AG04450 (cell line): ENCODE measurements at regions not wholly inside any gene's neighbourhood (a gene's known extent, or its start where the extent isn't known, plus 50 kb on each side); places are given as distances from the start of the nearest gene placed in this dataset.
A peak's percentile ranks its signal among the peaks of the same experiment; 100 is the strongest.

ENCODE experiments used
- CTCF ChIA-PET: fragments of 300-600, 350-600 bp; formaldehyde crosslinking; extraction: SDS; loops from one replicate; lab custom pipeline; 2022; ENCODE audit warnings: antibody characterized with exemption, inconsistent platforms; lab: Charles Lee
- POLR2A ChIA-PET: fragments of 350-600 bp; formaldehyde crosslinking; extraction: SDS; loops from one replicate; lab custom pipeline; 2021; ENCODE audit warnings: antibody characterized with exemption, inconsistent platforms; lab: Yijun Ruan, JAX
- DNase-seq: peaks from one replicate; pipeline ENCODE4 v3.0.0-alpha.2; 2011; ENCODE audit warnings: low read depth, low spot score
- H3K27ac ChIP-seq: one replicate; pipeline ENCODE4 v1.5.1; 2012; ENCODE audit warnings: low read depth, low read length, control low read depth
- H3K27me3 ChIP-seq: one replicate; pipeline ENCODE4 v1.6.0; 2012; ENCODE audit warnings: low read length; ENCODE audit not compliant: control insufficient read depth, insufficient read depth
- H3K4me3 ChIP-seq: 2 replicates; pipeline ENCODE4 v1.5.1; 2011; ENCODE audit warnings: mild to moderate bottlenecking, low read depth, low read length, control low read depth
- H3K9me3 ChIP-seq: 2 replicates; pipeline ENCODE4 v1.5.1; 2012; ENCODE audit warnings: low read length; ENCODE audit not compliant: control insufficient read depth, insufficient read depth
- TF ChIP-seq, protein P1 (sequence below): IDR thresholded peaks from 2 replicates; pipeline ENCODE4 v1.5.1; 2011; ENCODE audit warnings: low read depth, low read length, control low read depth, inconsistent platforms

- TF ChIP-seq, protein P1, sequence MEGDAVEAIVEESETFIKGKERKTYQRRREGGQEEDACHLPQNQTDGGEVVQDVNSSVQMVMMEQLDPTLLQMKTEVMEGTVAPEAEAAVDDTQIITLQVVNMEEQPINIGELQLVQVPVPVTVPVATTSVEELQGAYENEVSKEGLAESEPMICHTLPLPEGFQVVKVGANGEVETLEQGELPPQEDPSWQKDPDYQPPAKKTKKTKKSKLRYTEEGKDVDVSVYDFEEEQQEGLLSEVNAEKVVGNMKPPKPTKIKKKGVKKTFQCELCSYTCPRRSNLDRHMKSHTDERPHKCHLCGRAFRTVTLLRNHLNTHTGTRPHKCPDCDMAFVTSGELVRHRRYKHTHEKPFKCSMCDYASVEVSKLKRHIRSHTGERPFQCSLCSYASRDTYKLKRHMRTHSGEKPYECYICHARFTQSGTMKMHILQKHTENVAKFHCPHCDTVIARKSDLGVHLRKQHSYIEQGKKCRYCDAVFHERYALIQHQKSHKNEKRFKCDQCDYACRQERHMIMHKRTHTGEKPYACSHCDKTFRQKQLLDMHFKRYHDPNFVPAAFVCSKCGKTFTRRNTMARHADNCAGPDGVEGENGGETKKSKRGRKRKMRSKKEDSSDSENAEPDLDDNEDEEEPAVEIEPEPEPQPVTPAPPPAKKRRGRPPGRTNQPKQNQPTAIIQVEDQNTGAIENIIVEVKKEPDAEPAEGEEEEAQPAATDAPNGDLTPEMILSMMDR, result no peak
- H3K27ac ChIP-seq, result peak overlapping the region; percentile 87
- H3K27me3 ChIP-seq, result no peaks in the 10 kb centered on the region
- ChIA-PET POLR2A (interaction anchor here (0.6 to 1.2 kb wide), 4 partner anchors 10 to 569 kb away, joined by 3 to 8 read pairs (median 4); no protein-coding TSS in a partner anchor), CTCF (interaction anchor here (0.7 to 0.9 kb wide), 2 partner anchors 10 to 12 kb away, joined by 3 to 4 read pairs; no protein-coding TSS in a partner anchor)
- peak; percentile 74 for DNase-seq
- H3K4me3 ChIP-seq, result no peak overlapping the region
- peaks cover 2% of the 10 kb centered on the region; the same call in 1 of the 2 replicates for H3K9me3 ChIP-seq
These were observed 225.2 kb downstream of the GAS1 start for GRCh38 chr9:86721843-86722705.

- TF ChIP-seq, protein P1, result no peak
- DNase-seq, result no peak
- ChIA-PET POLR2A (interaction anchor here (0.6 to 1.2 kb wide), 3 partner anchors 10 to 569 kb away, joined by 3 to 8 read pairs (median 4); no protein-coding TSS in a partner anchor), CTCF (interaction anchor here (0.6 to 0.9 kb wide), 2 partner anchors 13 to 120 kb away, joined by 4 read pairs; no protein-coding TSS in a partner anchor)
- Histone ChIP-seq H3K27ac (peak overlapping the region; percentile 87), H3K27me3 (no peaks in the 10 kb centered on the region), H3K4me3 (no peak overlapping the region), H3K9me3 (no peaks in the 10 kb centered on the region)
These were observed 226.0 kb downstream of the GAS1 start for GRCh38 chr9:86721226-86721781.

GRCh38 chr9:86720639-86721225 lies 226.6 kb downstream of the GAS1 start:
- no peak overlapping the region for H3K4me3 ChIP-seq
- TF ChIP-seq, protein P1, result no peak
- H3K27me3 ChIP-seq, result no peaks in the 10 kb centered on the region
- no peaks in the 10 kb centered on the region for H3K9me3 ChIP-seq
- ChIA-PET CTCF (interaction anchor here (0.6 kb wide), 1 partner anchor 120 kb away, joined by 4 read pairs; no protein-coding TSS in a partner anchor), POLR2A (no interaction called here)
- DNase-seq, result no peak
- peak overlapping the region; percentile 87 for H3K27ac ChIP-seq

DNA sequence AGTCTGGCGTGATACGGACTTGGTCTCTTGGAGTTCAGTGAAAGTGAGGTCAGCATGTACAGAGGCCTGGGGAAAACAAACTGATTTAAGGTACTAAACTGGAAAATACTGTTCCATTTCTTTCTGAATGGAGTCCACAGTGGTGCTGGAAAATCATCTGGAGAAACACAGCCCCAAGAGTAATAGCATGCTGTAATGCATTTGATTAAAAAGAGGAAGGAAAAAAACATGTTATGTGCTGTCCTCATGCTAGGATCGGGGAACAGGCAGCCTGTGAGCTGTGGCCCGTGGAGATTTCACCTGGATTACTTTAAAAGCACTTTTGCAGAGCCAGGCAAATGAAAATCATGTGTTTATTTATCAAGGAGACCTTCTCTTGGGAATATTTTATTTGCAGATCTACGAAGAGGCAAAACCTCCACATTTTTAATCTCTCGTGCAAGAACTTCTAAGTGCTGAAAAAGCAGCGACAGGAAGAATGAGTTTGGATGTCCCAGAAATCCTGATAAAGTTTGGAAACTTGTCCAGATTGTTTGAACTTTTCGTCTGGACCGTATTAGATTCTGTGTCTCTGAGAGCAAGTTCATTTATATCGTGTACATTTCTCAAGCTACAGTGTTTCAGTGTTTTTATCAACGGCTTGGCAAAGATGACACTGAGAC lies 228.8 kb downstream of the GAS1 start:
- H3K9me3 ChIP-seq, result no peaks in the 10 kb centered on the region
- ChIA-PET CTCF (no interaction called here), POLR2A (no interaction called here)
- H3K27me3 ChIP-seq, result no peaks in the 10 kb centered on the region
- H3K4me3 ChIP-seq, result no peak overlapping the region
- TF ChIP-seq, protein P1, result no peak
- DNase-seq, result no peak
- no peak overlapping the region for H3K27ac ChIP-seq
